Loucy (cell line): ENCODE measurements at regions not wholly inside any gene's neighbourhood (a gene's known extent, or its start where the extent isn't known, plus 50 kb on each side); places are given as distances from the start of the nearest gene placed in this dataset.
"Not testable (repeated sequence)": the region's sequence is repeated elsewhere in the genome, so short reads cannot be mapped to it uniquely, and the experiment has no call there.

Source experiments
- H2AFZ ChIP-seq: fragments of 200-600 bp; sonication (generic); 2 replicates; pipeline ENCODE4 v1.6.0; 2016; ENCODE audit warnings: antibody characterized with exemption, mild to moderate bottlenecking, low read length, moderate library complexity
- H3F3A ChIP-seq: fragments of 200-600 bp; 2 replicates; pipeline ENCODE4 v1.6.0; 2016; ENCODE audit warnings: antibody characterized with exemption, low read depth, mild to moderate bottlenecking
- H3K27me3 ChIP-seq: fragments of 200-600 bp; sonication (generic); 2 replicates; pipeline ENCODE4 v1.6.1; 2014; ENCODE audit warnings: low read length, mild to moderate bottlenecking; ENCODE audit not compliant: insufficient read depth, poor library complexity, severe bottlenecking
- H3K36me3 ChIP-seq: fragments of 200-600 bp; sonication (generic); 2 replicates; pipeline ENCODE4 v1.6.1; 2016; ENCODE audit warnings: low read length; ENCODE audit not compliant: insufficient read depth
- H3K4me1 ChIP-seq: fragments of 200-600 bp; sonication (generic); 2 replicates; pipeline ENCODE4 v1.5.1; 2014; ENCODE audit warnings: low read length, mild to moderate bottlenecking; ENCODE audit not compliant: insufficient read depth, poor library complexity, severe bottlenecking
- H3K4me2 ChIP-seq: fragments of 200-600 bp; sonication (generic); 2 replicates; pipeline ENCODE4 v1.6.0; 2014; ENCODE audit warnings: antibody characterized with exemption, low read length, low read depth, mild to moderate bottlenecking; ENCODE audit not compliant: poor library complexity, severe bottlenecking
- H3K4me3 ChIP-seq: fragments of 200-600 bp; sonication (generic); 2 replicates; pipeline ENCODE4 v1.5.1; 2014; ENCODE audit warnings: low read length, mild to moderate bottlenecking, mixed read lengths; ENCODE audit not compliant: poor library complexity, severe bottlenecking
- H3K79me2 ChIP-seq: fragments of 200-600 bp; sonication (generic); 2 replicates; pipeline ENCODE4 v1.6.1; 2014; ENCODE audit warnings: low read length; ENCODE audit not compliant: insufficient read depth
- H3K9ac ChIP-seq: fragments of 200-600 bp; sonication (generic); 2 replicates; pipeline ENCODE4 v1.6.0; 2014; ENCODE audit warnings: mild to moderate bottlenecking, low read depth, low read length, moderate library complexity; ENCODE audit not compliant: poor library complexity, severe bottlenecking
- H3K9me2 ChIP-seq: fragments of 200-600 bp; sonication (generic); replicated peaks from 2 replicates; pipeline ENCODE4 v1.6.1; 2016; ENCODE audit warnings: low read depth, low read length, mixed read lengths
- H3K9me3 ChIP-seq: fragments of 200-600 bp; sonication (generic); 2 replicates; pipeline ENCODE4 v1.6.1; 2014; ENCODE audit warnings: mild to moderate bottlenecking, antibody characterized with exemption, low read length, low read depth; ENCODE audit not compliant: insufficient read depth
- H4K20me1 ChIP-seq: fragments of 200-600 bp; sonication (generic); 2 replicates; pipeline ENCODE4 v1.6.0; 2014; ENCODE audit warnings: antibody characterized with exemption, low read length, mild to moderate bottlenecking; ENCODE audit not compliant: insufficient read depth, poor library complexity, severe bottlenecking
- EZH2phosphoT487 ChIP-seq: fragments of 200-600 bp; IDR thresholded peaks from 2 replicates; pipeline ENCODE4 v1.6.1; 2018; ENCODE audit warnings: antibody characterized with exemption, mild to moderate bottlenecking, moderate library complexity, borderline replicate concordance
- TF ChIP-seq, protein P1 (sequence below): fragments of 200-600 bp; sonication (generic); conservative IDR thresholded peaks from 2 replicates; pipeline ENCODE4 v1.5.1; 2014; ENCODE audit warnings: mild to moderate bottlenecking, antibody characterized with exemption, low read length

DNA sequence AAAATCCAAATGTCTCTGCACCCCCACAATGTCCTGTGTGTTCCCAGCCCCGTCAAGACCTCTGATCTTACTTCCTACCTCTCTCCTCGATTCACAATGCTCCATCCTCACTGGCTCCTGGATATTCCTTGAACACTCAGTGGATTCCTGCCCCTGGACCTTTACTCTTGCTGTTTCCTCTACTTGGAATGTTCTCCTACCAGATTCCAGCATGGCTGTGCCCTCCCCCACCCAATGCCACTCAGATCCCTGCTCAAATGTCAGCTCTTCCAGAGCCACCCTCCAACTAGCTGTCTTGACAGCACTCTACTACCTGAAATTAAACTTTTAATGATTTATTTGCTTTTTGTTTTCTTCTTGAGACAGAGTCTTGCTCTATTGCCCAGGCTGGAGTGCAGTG is 107.4 kb downstream of the KLF5 start:
- Histone ChIP-seq H3K36me3 (no peaks in the 10 kb centered on the region), H3F3A (no peaks in the 10 kb centered on the region), H3K4me1 (no peaks in the 10 kb centered on the region), H3K27me3 (no peaks in the 10 kb centered on the region), H3K9me3 (no peaks in the 10 kb centered on the region), H3K79me2 (no peaks in the 10 kb centered on the region), H3K4me3 (no peak overlapping the region), H3K9me2 (no peaks in the 10 kb centered on the region), H4K20me1 (no peaks in the 10 kb centered on the region), H3K4me2 (no peak overlapping the region), H2AFZ (no peak overlapping the region), H3K9ac (no peak overlapping the region)
- no peak for TF ChIP-seq EZH2phosphoT487
- TF ChIP-seq, protein P1, sequence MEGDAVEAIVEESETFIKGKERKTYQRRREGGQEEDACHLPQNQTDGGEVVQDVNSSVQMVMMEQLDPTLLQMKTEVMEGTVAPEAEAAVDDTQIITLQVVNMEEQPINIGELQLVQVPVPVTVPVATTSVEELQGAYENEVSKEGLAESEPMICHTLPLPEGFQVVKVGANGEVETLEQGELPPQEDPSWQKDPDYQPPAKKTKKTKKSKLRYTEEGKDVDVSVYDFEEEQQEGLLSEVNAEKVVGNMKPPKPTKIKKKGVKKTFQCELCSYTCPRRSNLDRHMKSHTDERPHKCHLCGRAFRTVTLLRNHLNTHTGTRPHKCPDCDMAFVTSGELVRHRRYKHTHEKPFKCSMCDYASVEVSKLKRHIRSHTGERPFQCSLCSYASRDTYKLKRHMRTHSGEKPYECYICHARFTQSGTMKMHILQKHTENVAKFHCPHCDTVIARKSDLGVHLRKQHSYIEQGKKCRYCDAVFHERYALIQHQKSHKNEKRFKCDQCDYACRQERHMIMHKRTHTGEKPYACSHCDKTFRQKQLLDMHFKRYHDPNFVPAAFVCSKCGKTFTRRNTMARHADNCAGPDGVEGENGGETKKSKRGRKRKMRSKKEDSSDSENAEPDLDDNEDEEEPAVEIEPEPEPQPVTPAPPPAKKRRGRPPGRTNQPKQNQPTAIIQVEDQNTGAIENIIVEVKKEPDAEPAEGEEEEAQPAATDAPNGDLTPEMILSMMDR, result no peak

DNA sequence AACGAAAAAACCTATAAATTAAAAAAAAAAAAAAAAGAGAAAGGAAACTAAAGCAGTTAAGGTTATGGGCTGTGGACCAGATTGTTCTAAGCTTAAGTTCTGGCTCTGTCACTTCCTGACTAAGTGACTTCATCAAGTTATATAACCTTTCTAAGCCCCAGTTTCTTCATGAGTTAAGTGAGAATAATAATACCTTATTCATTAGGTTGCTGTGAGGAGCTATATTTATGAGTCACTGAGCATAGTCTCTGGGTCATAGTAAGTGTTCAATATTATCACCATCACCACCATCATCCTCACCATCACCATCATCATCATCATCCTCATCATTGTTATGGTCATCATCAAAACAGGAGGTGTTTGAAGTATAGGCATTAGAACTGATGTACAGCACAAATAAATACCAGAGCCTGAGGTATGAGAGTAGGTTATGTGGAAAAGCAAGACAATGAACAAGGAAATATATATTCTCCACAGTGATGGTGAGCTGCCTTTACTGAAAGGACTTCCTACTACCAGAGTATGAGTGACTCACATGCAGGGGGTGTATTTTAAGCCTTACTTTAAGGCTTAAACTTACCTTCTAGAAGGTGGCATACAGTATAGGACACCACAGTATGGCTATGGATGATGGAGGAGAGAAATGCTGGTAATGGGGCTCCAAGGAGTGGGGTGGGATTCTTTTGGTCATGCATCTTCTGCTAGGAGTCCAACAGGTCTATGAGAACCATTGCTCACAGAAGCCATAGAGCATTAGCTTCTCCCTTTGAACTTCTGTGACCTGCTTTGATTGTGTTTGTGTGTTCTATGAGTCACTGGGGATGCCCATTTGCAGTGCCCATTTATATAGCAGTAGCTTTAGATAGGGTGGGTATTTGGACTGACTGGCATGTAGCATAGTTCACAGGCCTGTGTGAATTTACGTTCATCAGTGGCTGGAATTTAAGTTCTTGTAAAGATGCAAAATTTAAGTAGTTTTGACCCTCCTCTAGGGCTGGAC is 104.4 kb downstream of the KLF5 start:
- no peaks in the 10 kb centered on the region for H3K9me3 ChIP-seq
- no peak overlapping the region for H2AFZ ChIP-seq

DNA sequence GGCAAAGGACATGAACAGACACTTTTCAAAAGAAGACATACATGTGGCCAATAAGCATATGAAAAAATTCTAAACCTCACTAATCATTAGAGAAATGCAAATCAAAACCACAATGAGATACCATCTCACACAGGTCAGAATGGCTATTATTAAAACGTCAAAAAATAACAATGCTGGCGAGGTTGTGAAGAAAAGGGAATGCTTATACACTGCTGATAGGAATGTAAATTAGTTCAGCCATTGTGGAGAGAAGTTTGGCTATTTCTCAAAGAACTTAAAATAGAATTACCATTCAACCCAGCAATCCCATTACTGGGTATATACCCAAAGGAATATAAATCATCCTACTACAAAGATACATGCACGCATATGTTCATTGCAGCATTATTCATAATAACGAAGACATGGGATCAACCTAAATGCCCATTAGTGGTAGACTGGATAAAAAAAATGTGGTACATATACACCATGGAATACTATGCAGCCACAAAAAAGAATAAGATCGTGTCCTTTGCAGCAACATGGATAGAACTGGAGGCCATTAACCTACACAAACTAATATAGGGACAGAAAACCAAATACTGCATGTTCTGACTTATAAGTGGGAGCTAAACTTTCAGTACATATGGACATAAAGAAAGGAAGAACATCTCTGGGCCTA is 101.7 kb downstream of the KLF5 start:
- H3K4me1 ChIP-seq, H3K79me2 ChIP-seq, H3F3A ChIP-seq, H3K9ac ChIP-seq, H2AFZ ChIP-seq, H3K9me3 ChIP-seq, H3K9me2 ChIP-seq, H3K27me3 ChIP-seq, H3K4me3 ChIP-seq, H3K4me2 ChIP-seq, H3K36me3 ChIP-seq, H4K20me1 ChIP-seq: not testable (repeated sequence)

More for the DNA sequence above, 104.4 kb downstream of the KLF5 start:
- Histone ChIP-seq H3K36me3 (no peaks in the 10 kb centered on the region), H3K9me2 (no peaks in the 10 kb centered on the region), H3K4me3 (no peak overlapping the region), H4K20me1 (no peaks in the 10 kb centered on the region), H3F3A (no peaks in the 10 kb centered on the region), H3K27me3 (no peaks in the 10 kb centered on the region), H3K9ac (no peak overlapping the region), H3K4me2 (no peak overlapping the region), H3K4me1 (no peaks in the 10 kb centered on the region), H3K79me2 (no peaks in the 10 kb centered on the region)
- no peak for TF ChIP-seq EZH2phosphoT487
- TF ChIP-seq, protein P1, result no peak
